Endothelial cell of umbilical vein (primary cell): ENCODE measurements at regions not wholly inside any gene's neighbourhood (a gene's known extent, or its start where the extent isn't known, plus 50 kb on each side); places are given as distances from the start of the nearest gene placed in this dataset.

Experiments
- BruUV-seq: library from RNA; stranded (reverse); fragments of 400-500 nt; replicated peaks from 2 replicates; lab custom pipeline; 2021; lab: Mats Ljungman, UMichigan
- CTCF ChIA-PET: fragments of 300-600, 350-600 bp; sonication (Branson Sonifier 250); formaldehyde crosslinking; loops from one replicate; lab custom pipeline; 2021; ENCODE audit warnings: antibody characterized with exemption, inconsistent platforms; lab: Charles Lee
- POLR2A ChIA-PET: fragments of 300-600, 350-600 bp; sonication (Branson Sonifier 250); formaldehyde crosslinking; loops from one replicate; lab custom pipeline; 2021; ENCODE audit warnings: antibody characterized with exemption, inconsistent platforms; lab: Charles Lee
- DNase-seq: peaks from one replicate; pipeline ENCODE4 v3.0.0-alpha.2; 2011; ENCODE audit warnings: low read depth, low spot score
- FAIRE-seq: peaks from 2 replicates; lab custom pipeline; 2011; peaks lifted over from hg19 to GRCh38; lab: Jason Lieb, UNC
- H2AFZ ChIP-seq: 2 replicates; pipeline ENCODE4 v1.6.0; 2012; ENCODE audit warnings: low read depth, low read length, control low read depth, inconsistent platforms
- H3K27ac ChIP-seq: 2 replicates; pipeline ENCODE4 v1.5.1; 2011; ENCODE audit warnings: low read depth, mild to moderate bottlenecking, control low read depth, low read length, moderate library complexity; ENCODE audit not compliant: insufficient read depth
- H3K27me3 ChIP-seq, 2 experiments: 2 replicates each; pipeline versions ENCODE4 v1.6.0 to v1.6.1; 2011; ENCODE audit warnings: low read length in 2 of 2, mixed read lengths in 1 of 2; ENCODE audit not compliant: control insufficient read depth in 2 of 2, insufficient read depth in 2 of 2
- H3K36me3 ChIP-seq, 2 experiments: 2 replicates in 1 of 2; 3 replicates in 1 of 2; pipeline ENCODE4 v1.5.1; 2011; ENCODE audit warnings: low read length in 2 of 2, mild to moderate bottlenecking in 1 of 2, moderate library complexity in 1 of 2; ENCODE audit not compliant: control insufficient read depth in 2 of 2, insufficient read depth in 2 of 2; ENCODE audit errors: extremely low read depth in 1 of 2
- H3K4me1 ChIP-seq: 3 replicates; pipeline ENCODE4 v1.5.1; 2011; ENCODE audit warnings: mild to moderate bottlenecking, low read length; ENCODE audit not compliant: control insufficient read depth, insufficient read depth; ENCODE audit errors: extremely low read depth
- H3K4me2 ChIP-seq: 2 replicates; pipeline ENCODE4 v1.6.1; 2011; ENCODE audit warnings: low read length, control low read depth, mixed read lengths; ENCODE audit not compliant: insufficient read depth
- H3K4me3 ChIP-seq, 3 experiments: fragments of 200-600 bp in 1 of 3; sonication (generic), shearing (Covaris generic) in 1 of 3; replicated peaks in 1 of 3; 2 replicates each; pipeline ENCODE4 v1.5.1; 2011 to 2016; ENCODE audit warnings: control low read depth in 3 of 3, low read length in 3 of 3, mild to moderate bottlenecking in 2 of 3, inconsistent platforms in 1 of 3, low read depth in 1 of 3, moderate library complexity in 1 of 3; ENCODE audit not compliant: insufficient read depth in 1 of 3
- H3K79me2 ChIP-seq: 2 replicates; pipeline ENCODE4 v1.6.0; 2012; ENCODE audit warnings: low read length, inconsistent platforms; ENCODE audit not compliant: control insufficient read depth, insufficient read depth
- H3K9ac ChIP-seq: replicated peaks from 2 replicates; pipeline ENCODE3; 2011; ENCODE audit warnings: low read length, control low read depth; ENCODE audit not compliant: insufficient read depth; ENCODE audit errors: extremely low read depth
- H3K9me1 ChIP-seq: replicated peaks from 3 replicates; pipeline ENCODE4 v1.6.0; 2011; ENCODE audit warnings: mild to moderate bottlenecking, low read length; ENCODE audit not compliant: control insufficient read depth, insufficient read depth; ENCODE audit errors: extremely low read depth
- H3K9me3 ChIP-seq: replicated peaks from 2 replicates; pipeline ENCODE4 v1.5.1; 2012; ENCODE audit warnings: low read length, inconsistent platforms; ENCODE audit not compliant: control insufficient read depth, insufficient read depth
- H4K20me1 ChIP-seq: replicated peaks from 2 replicates; pipeline ENCODE3; 2011; ENCODE audit warnings: mild to moderate bottlenecking, low read length; ENCODE audit not compliant: control insufficient read depth, insufficient read depth; ENCODE audit errors: extremely low read depth
- CTCF ChIP-seq, 2 donors: IDR thresholded peaks; 1 replicate in 1 of 2; 2 replicates in 1 of 2; pipeline ENCODE4 v1.5.1; 2011; ENCODE audit warnings: low read length in 2 of 2, mild to moderate bottlenecking in 2 of 2, moderate library complexity in 2 of 2, control low read depth in 1 of 2, inconsistent platforms in 1 of 2, low read depth in 1 of 2; ENCODE audit not compliant: insufficient read depth in 1 of 2; ENCODE audit errors: extremely low read depth in 1 of 2
- EZH2 ChIP-seq: IDR thresholded peaks from 2 replicates; pipeline ENCODE4 v1.6.1; 2012; ENCODE audit warnings: borderline replicate concordance, low read depth, mild to moderate bottlenecking, moderate library complexity, low read length, inconsistent platforms; ENCODE audit not compliant: severe bottlenecking
- FOS ChIP-seq: IDR thresholded peaks from 2 replicates; pipeline ENCODE4 v1.6.1; 2011; ENCODE audit warnings: mild to moderate bottlenecking, low read length, moderate library complexity, borderline replicate concordance; ENCODE audit not compliant: insufficient read depth
- GATA2 ChIP-seq: IDR thresholded peaks from 2 replicates; pipeline ENCODE4 v1.7.0; 2011; ENCODE audit warnings: low read depth, mild to moderate bottlenecking, moderate library complexity, mixed read lengths, low read length; ENCODE audit not compliant: insufficient read length, insufficient read depth
- JUN ChIP-seq: IDR thresholded peaks from 2 replicates; pipeline ENCODE4 v1.6.1; 2011; ENCODE audit warnings: borderline replicate concordance, low read depth; ENCODE audit not compliant: insufficient read length, insufficient read depth
- MAX ChIP-seq: IDR thresholded peaks from 2 replicates; pipeline ENCODE4 v1.6.1; 2011; ENCODE audit not compliant: insufficient read depth, insufficient read length
- MYC ChIP-seq: IDR thresholded peaks from one replicate; pipeline ENCODE4 v1.6.1; 2011; ENCODE audit warnings: mild to moderate bottlenecking, low read depth, low read length
- POLR2A ChIP-seq: IDR thresholded peaks from 2 replicates; pipeline ENCODE4 v1.6.1; 2012; ENCODE audit warnings: low read depth, mild to moderate bottlenecking, control low read depth, low read length
- POLR2AphosphoS5 ChIP-seq: IDR thresholded peaks from 2 replicates; pipeline ENCODE4 v1.6.1; 2012; ENCODE audit warnings: low read depth, mild to moderate bottlenecking, control low read depth, low read length, moderate library complexity; ENCODE audit not compliant: insufficient read depth
- dilution Hi-C: fragments of 300-500 bp; cut with MboI; formaldehyde crosslinking; loops from one replicate; pipeline ENCODE4 v1.15.0; 2019; ENCODE audit warnings: low sequenced_read_pairs; ENCODE audit not compliant: extremely low pct_ligation_motif_present
- intact Hi-C: fragments of 100-400 bp; cut with micrococcal nuclease; formaldehyde crosslinking; loops from one replicate; pipeline ENCODE4 v1.10.0; 2022

GRCh38 chr13:33512880-33513554 is 227.5 kb upstream of the STARD13 start:
- no peaks in the 10 kb centered on the region for H3K27me3 ChIP-seq
- FAIRE-seq (no peak), DNase-seq (no peak)
- H3K4me2 ChIP-seq, result no peak overlapping the region
- no peaks in the 10 kb centered on the region for H3K36me3 ChIP-seq
- intact Hi-C loops (no loop called here), dilution Hi-C loops (no loop called here)
- H3K4me1 ChIP-seq, result peaks cover 22% of the 10 kb centered on the region
- H3K27ac ChIP-seq, result no peak overlapping the region
- no peak overlapping the region for H3K4me3 ChIP-seq
- H3K9ac ChIP-seq, result no peak overlapping the region
- no peak overlapping the region for H2AFZ ChIP-seq
- CTCF ChIA-PET, result no interaction called here
- POLR2A ChIA-PET, result no interaction called here
- no TSS peak for BruUV-seq
- H3K79me2 ChIP-seq, result no peaks in the 10 kb centered on the region
- TF ChIP-seq JUN (no peak), POLR2A (no peak)
- H4K20me1 ChIP-seq, result no peaks in the 10 kb centered on the region
- no peaks in the 10 kb centered on the region for H3K9me3 ChIP-seq
- no peaks in the 10 kb centered on the region for H3K9me1 ChIP-seq

GRCh38 chr13:33514362-33514761 is 228.8 kb upstream of the STARD13 start:
- DNase-seq, result no peak
- FAIRE-seq, result no peak
- H3K27ac ChIP-seq, result no peak overlapping the region
- H3K4me2 ChIP-seq, result no peak overlapping the region
- ChIA-PET POLR2A (no interaction called here), CTCF (interaction anchor here (1.0 kb wide), 1 partner anchor 29 kb away, joined by 3 read pairs; no protein-coding TSS in a partner anchor)
- BruUV-seq, result no TSS peak
- H2AFZ ChIP-seq, result no peak overlapping the region
- H3K9ac ChIP-seq, result no peak overlapping the region
- no peaks in the 10 kb centered on the region for H3K27me3 ChIP-seq
- dilution Hi-C loops (no loop called here), intact Hi-C loops (no loop called here)
- no peak overlapping the region for H3K4me3 ChIP-seq
- H4K20me1 ChIP-seq, result no peaks in the 10 kb centered on the region
- peaks cover 16% of the 10 kb centered on the region for H3K4me1 ChIP-seq
- no peaks in the 10 kb centered on the region for H3K79me2 ChIP-seq
- no peaks in the 10 kb centered on the region for H3K36me3 ChIP-seq
- H3K9me3 ChIP-seq, result no peaks in the 10 kb centered on the region
- TF ChIP-seq GATA2 (no peak), MYC (no peak), CTCF (IDR thresholded peaks at IDR 0.05; ENCODE audit: extremely low read depth in 1 of 2, insufficient read depth in 1 of 2, low read depth in 1 of 2, low read length in 2 of 2) (no peak), MAX (no peak), POLR2A (no peak), POLR2AphosphoS5 (no peak), JUN (no peak), FOS (no peak), EZH2 (no peak)
- H3K9me1 ChIP-seq, result no peaks in the 10 kb centered on the region
